SK-N-SH treated with all-trans-retinoic acid at 6 μM for 48 hours (cell line): ENCODE measurements at regions not wholly inside any gene's neighbourhood (a gene's known extent, or its start where the extent isn't known, plus 50 kb on each side); places are given as distances from the start of the nearest gene placed in this dataset.

ENCODE experiments used
- ARNTL ChIP-seq: fragments of 450-650 bp; formaldehyde crosslinking; IDR thresholded peaks from 2 replicates; pipeline ENCODE4 v1.5.0; 2020; ENCODE audit warnings: low read depth, mild to moderate bottlenecking, moderate library complexity, borderline replicate concordance
- ESRRG ChIP-seq: fragments of 250-450 bp; sonication (Bioruptor Pico); IDR thresholded peaks from 2 replicates; pipeline ENCODE4 v1.6.1; 2021; ENCODE audit warnings: mild to moderate bottlenecking
- OSR1 ChIP-seq: fragments of 250-450 bp; sonication (Bioruptor Pico); IDR thresholded peaks from 2 replicates; pipeline ENCODE4 v1.8.0; 2022; ENCODE audit warnings: moderate library complexity, mild to moderate bottlenecking, inconsistent platforms
- PPARA ChIP-seq: fragments of 250-450 bp; sonication (Bioruptor Pico); IDR thresholded peaks from 2 replicates; pipeline ENCODE4 v1.5.0; 2020; ENCODE audit warnings: mild to moderate bottlenecking, borderline replicate concordance
- TCF4 ChIP-seq: fragments of 250-450 bp; sonication (Bioruptor Pico); IDR thresholded peaks from 2 replicates; pipeline ENCODE4 v1.8.0; 2021; ENCODE audit warnings: mild to moderate bottlenecking, moderate library complexity, borderline replicate concordance
- ZFP3 ChIP-seq: fragments of 250-450 bp; sonication (Bioruptor Pico); IDR thresholded peaks from 2 replicates; pipeline ENCODE4 v1.5.0; 2020; ENCODE audit warnings: mild to moderate bottlenecking, moderate library complexity
- ZFP30 ChIP-seq: fragments of 450-650 bp; formaldehyde crosslinking; IDR thresholded peaks from 2 replicates; pipeline ENCODE4 v1.5.0; 2022; ENCODE audit warnings: mild to moderate bottlenecking, moderate library complexity
- TF ChIP-seq, protein P1 (sequence below): fragments of 250-450 bp; sonication (Bioruptor Pico); IDR thresholded peaks from 2 replicates; pipeline ENCODE4 v1.5.1; 2021; ENCODE audit warnings: mild to moderate bottlenecking, moderate library complexity
- TF ChIP-seq, protein P2 (sequence below): fragments of 250-450 bp; sonication (Bioruptor Pico); IDR thresholded peaks from 2 replicates; pipeline ENCODE4 v1.8.0; 2020; ENCODE audit warnings: mild to moderate bottlenecking, moderate library complexity, borderline replicate concordance

DNA sequence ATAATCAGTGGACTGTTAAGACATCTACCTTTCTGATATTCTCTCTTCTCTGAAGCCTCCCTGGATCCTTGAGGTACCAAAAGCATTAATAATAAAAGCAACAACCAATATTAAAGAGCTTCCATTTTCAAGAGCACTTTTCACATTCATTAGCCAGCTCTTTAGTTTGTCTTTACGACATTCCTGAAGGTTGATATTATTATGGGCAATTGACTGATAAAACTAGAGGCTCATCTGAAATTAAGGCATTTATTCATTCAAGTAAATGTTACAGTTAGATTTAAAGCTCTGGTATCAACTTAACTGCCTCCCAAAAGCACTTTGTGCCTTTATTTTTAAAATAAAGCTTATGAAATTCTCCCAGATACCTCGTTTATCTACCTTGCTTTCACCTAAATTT, 199.6 kb downstream of the PLK2 start:
- TF ChIP-seq, protein P1, sequence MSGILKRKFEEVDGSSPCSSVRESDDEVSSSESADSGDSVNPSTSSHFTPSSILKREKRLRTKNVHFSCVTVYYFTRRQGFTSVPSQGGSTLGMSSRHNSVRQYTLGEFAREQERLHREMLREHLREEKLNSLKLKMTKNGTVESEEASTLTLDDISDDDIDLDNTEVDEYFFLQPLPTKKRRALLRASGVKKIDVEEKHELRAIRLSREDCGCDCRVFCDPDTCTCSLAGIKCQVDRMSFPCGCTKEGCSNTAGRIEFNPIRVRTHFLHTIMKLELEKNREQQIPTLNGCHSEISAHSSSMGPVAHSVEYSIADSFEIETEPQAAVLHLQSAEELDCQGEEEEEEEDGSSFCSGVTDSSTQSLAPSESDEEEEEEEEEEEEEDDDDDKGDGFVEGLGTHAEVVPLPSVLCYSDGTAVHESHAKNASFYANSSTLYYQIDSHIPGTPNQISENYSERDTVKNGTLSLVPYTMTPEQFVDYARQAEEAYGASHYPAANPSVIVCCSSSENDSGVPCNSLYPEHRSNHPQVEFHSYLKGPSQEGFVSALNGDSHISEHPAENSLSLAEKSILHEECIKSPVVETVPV (CRISPR knock-in tag), result no peak
- TF ChIP-seq ZFP30 (CRISPR knock-in tag) (no peak), ZFP3 (CRISPR knock-in tag) (no peak), OSR1 (CRISPR knock-in tag) (no peak), PPARA (CRISPR knock-in tag) (no peak), TCF4 (CRISPR knock-in tag) (no peak), ARNTL (CRISPR knock-in tag) (no peak), ESRRG (no peak)
- TF ChIP-seq, protein P2, sequence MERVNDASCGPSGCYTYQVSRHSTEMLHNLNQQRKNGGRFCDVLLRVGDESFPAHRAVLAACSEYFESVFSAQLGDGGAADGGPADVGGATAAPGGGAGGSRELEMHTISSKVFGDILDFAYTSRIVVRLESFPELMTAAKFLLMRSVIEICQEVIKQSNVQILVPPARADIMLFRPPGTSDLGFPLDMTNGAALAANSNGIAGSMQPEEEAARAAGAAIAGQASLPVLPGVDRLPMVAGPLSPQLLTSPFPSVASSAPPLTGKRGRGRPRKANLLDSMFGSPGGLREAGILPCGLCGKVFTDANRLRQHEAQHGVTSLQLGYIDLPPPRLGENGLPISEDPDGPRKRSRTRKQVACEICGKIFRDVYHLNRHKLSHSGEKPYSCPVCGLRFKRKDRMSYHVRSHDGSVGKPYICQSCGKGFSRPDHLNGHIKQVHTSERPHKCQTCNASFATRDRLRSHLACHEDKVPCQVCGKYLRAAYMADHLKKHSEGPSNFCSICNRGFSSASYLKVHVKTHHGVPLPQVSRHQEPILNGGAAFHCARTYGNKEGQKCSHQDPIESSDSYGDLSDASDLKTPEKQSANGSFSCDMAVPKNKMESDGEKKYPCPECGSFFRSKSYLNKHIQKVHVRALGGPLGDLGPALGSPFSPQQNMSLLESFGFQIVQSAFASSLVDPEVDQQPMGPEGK (CRISPR knock-in tag), result no peak
